ENCODE measurements at regions not wholly inside any gene's neighbourhood (a gene's known extent, or its start where the extent isn't known, plus 50 kb on each side); places are given as distances from the start of the nearest gene placed in this dataset.

DNA sequence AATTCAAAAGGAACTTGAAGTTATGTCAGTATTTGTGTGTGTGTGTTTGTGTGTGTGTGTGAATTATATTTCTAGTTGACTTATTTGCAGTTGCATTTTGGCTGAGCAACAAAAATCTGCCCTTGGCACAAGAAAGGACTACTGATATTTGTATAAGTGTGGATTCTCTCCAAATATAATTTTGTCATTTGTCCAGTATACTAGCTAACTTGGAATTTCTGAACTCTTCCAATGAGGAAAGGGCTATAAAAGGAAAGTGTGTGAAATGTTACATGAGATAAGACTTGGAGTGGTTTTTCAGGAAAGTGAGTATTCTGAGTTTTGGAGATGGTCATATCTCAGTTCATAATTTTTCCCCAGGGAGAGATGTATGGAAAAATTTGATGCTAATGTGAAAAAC lies 1384.1 kb upstream of the B3GALT2 start:
- Histone ChIP-seq H3K36me3 (replicated peaks) (no peaks in the 10 kb centered on the region), H3K4me1 (no peaks in the 10 kb centered on the region), H3K9me3 (no peaks in the 10 kb centered on the region), H3K27me3 (ENCODE audit: low read depth) (no peaks in the 10 kb centered on the region), H3K4me3 (no peak overlapping the region)
- no peak for DNase-seq (ENCODE audit: low spot score in 2 of 2)
- in situ Hi-C loops (cut with MboI; ENCODE audit: low sequenced_read_pairs) = no loop called here

GRCh38 chr1:194568610-194569009 lies 1382.2 kb upstream of the B3GALT2 start:
- no peak for DNase-seq (ENCODE audit: low spot score in 2 of 2)
- no peaks in the 10 kb centered on the region for H3K27me3 ChIP-seq (ENCODE audit: low read depth)
- no peaks in the 10 kb centered on the region for H3K9me3 ChIP-seq
- H3K36me3 ChIP-seq (replicated peaks) = no peaks in the 10 kb centered on the region
- in situ Hi-C loops (cut with MboI; ENCODE audit: low sequenced_read_pairs) = no loop called here
- no peak overlapping the region for H3K4me3 ChIP-seq
- H3K4me1 ChIP-seq = no peaks in the 10 kb centered on the region

GRCh38 chr1:194548071-194548470 lies 1361.7 kb upstream of the B3GALT2 start:
- in situ Hi-C loops (cut with MboI; ENCODE audit: low sequenced_read_pairs) = no loop called here
- H3K9me3 ChIP-seq = no peaks in the 10 kb centered on the region
- H3K4me1 ChIP-seq = no peaks in the 10 kb centered on the region
- H3K4me3 ChIP-seq = no peak overlapping the region
- no peaks in the 10 kb centered on the region for H3K36me3 ChIP-seq (replicated peaks)
- DNase-seq (ENCODE audit: low spot score in 2 of 2) = no peak
- H3K27me3 ChIP-seq (ENCODE audit: low read depth) = no peaks in the 10 kb centered on the region

GRCh38 chr1:194544012-194544411 lies 1357.6 kb upstream of the B3GALT2 start:
- Histone ChIP-seq H3K9me3 (no peaks in the 10 kb centered on the region), H3K36me3 (replicated peaks) (no peaks in the 10 kb centered on the region), H3K4me3 (no peak overlapping the region), H3K27me3 (ENCODE audit: low read depth) (no peaks in the 10 kb centered on the region), H3K4me1 (no peaks in the 10 kb centered on the region)
- DNase-seq (ENCODE audit: low spot score in 2 of 2) = no peak
- in situ Hi-C loops (cut with MboI; ENCODE audit: low sequenced_read_pairs) = no loop called here

DNA sequence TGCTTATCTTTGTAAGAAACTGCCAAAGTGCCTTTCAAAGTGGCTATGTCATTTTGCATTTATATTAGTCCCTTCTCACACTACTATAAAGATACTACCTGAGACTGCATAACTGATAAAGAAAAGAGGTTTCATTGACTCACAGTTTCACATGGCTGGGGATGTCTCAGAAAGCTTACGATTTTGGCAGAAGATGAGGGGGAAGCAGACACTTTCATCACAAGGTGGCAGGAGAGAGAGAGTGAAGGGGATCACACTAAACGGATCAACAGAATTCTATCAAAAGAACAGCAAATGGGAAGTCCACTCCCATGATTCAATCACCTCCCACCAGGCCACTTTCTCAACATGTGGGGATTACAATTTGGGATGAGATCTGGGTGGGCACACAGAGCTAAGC lies 1352.0 kb upstream of the B3GALT2 start:
- in situ Hi-C loops (cut with MboI; ENCODE audit: low sequenced_read_pairs) = no loop called here
- Histone ChIP-seq H3K4me1 (no peaks in the 10 kb centered on the region), H3K27me3 (ENCODE audit: low read depth) (no peaks in the 10 kb centered on the region), H3K9me3 (no peaks in the 10 kb centered on the region), H3K4me3 (no peak overlapping the region), H3K36me3 (replicated peaks) (no peaks in the 10 kb centered on the region)
- no peak for DNase-seq (ENCODE audit: low spot score in 2 of 2)

DNA sequence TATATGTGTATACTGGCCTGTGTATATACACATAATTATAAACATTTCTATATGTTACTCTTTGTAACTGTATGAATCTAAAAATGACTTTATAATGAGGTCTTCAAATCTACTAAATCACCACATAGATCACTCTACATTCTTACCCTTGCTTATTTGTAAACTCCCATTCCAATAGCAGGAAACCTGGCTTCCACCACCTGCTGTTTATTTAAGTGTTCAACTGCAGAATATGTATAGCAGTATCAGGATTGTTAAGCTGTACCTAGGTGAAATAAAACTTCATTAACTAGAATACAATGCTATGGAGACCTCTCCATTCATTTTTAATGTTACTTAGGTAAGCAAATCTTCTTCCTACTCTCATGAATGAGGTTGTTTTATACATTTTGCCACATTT lies 1351.1 kb upstream of the B3GALT2 start:
- Histone ChIP-seq H3K4me1 (no peaks in the 10 kb centered on the region), H3K4me3 (no peak overlapping the region), H3K36me3 (replicated peaks) (no peaks in the 10 kb centered on the region), H3K9me3 (no peaks in the 10 kb centered on the region), H3K27me3 (ENCODE audit: low read depth) (no peaks in the 10 kb centered on the region)
- in situ Hi-C loops (cut with MboI; ENCODE audit: low sequenced_read_pairs) = no loop called here
- no peak for DNase-seq (ENCODE audit: low spot score in 2 of 2)

DNA sequence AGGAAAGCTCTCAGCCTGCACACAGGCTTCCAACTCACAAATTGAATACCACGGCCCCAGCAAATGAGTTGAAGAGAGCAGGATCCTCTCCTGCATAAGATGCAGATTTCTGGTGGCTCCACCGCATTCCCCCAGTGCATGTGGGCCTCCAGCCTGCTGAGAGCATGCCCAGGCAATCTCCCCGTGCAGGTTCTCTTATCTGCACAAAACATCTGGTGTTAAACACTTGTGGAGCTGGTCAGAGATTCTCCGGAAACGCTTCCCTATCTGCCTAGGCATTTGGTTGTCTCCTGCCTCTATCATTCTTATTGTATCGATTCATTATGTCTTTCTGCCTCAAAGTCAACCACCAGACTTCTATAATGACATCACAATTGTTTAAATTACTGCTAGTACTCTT lies 1349.0 kb upstream of the B3GALT2 start:
- Histone ChIP-seq H3K9me3 (no peaks in the 10 kb centered on the region), H3K36me3 (replicated peaks) (no peaks in the 10 kb centered on the region), H3K4me1 (no peaks in the 10 kb centered on the region), H3K27me3 (ENCODE audit: low read depth) (no peaks in the 10 kb centered on the region), H3K4me3 (no peak overlapping the region)
- DNase-seq (ENCODE audit: low spot score in 2 of 2) = no peak
- in situ Hi-C loops (cut with MboI; ENCODE audit: low sequenced_read_pairs) = no loop called here

- no peak for DNase-seq (ENCODE audit: low spot score in 2 of 2)
- no peak overlapping the region for H3K4me3 ChIP-seq
- H3K27me3 ChIP-seq (ENCODE audit: low read depth) = no peaks in the 10 kb centered on the region
- no peaks in the 10 kb centered on the region for H3K9me3 ChIP-seq
- H3K4me1 ChIP-seq = no peaks in the 10 kb centered on the region
- H3K36me3 ChIP-seq (replicated peaks) = no peaks in the 10 kb centered on the region
- in situ Hi-C loops (cut with MboI; ENCODE audit: low sequenced_read_pairs) = no loop called here
Observed at GRCh38 chr1:194534784-194535183, 1348.4 kb upstream of the B3GALT2 start.

GRCh38 chr1:194533641-194534040 lies 1347.2 kb upstream of the B3GALT2 start:
- H3K4me3 ChIP-seq = no peak overlapping the region
- no peaks in the 10 kb centered on the region for H3K36me3 ChIP-seq (replicated peaks)
- in situ Hi-C loops (cut with MboI; ENCODE audit: low sequenced_read_pairs) = no loop called here
- H3K9me3 ChIP-seq = no peaks in the 10 kb centered on the region
- no peak for DNase-seq (ENCODE audit: low spot score in 2 of 2)
- no peaks in the 10 kb centered on the region for H3K27me3 ChIP-seq (ENCODE audit: low read depth)
- no peaks in the 10 kb centered on the region for H3K4me1 ChIP-seq

DNA sequence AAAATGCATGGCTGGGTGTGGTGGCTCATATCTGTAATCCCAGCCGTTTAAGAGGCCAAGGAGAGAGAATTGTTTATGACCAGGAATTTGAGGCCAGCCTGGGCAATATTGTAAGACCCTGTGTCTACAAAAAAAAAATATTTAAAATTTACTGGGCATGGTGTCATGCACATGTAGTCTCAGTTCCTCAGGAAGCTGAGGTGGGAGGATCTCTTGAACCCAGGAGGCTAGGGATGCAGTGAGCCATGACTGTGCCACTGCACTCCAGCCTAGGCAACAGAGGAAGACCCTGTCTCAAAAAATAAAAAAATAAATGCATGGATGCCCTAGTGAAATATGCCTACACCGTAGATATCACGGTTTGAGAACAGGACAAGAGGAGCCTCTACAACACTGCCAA lies 1331.2 kb upstream of the B3GALT2 start:
- H3K36me3 ChIP-seq (replicated peaks) = no peaks in the 10 kb centered on the region
- no peaks in the 10 kb centered on the region for H3K27me3 ChIP-seq (ENCODE audit: low read depth)
- H3K4me1 ChIP-seq = no peaks in the 10 kb centered on the region
- no peak for DNase-seq (ENCODE audit: low spot score in 2 of 2)
- no peaks in the 10 kb centered on the region for H3K9me3 ChIP-seq
- in situ Hi-C loops (cut with MboI; ENCODE audit: low sequenced_read_pairs) = no loop called here
- H3K4me3 ChIP-seq = no peak overlapping the region

- no peak for DNase-seq (ENCODE audit: low spot score in 2 of 2)
- no peaks in the 10 kb centered on the region for H3K9me3 ChIP-seq
- no peak overlapping the region for H3K4me3 ChIP-seq
- no peaks in the 10 kb centered on the region for H3K4me1 ChIP-seq
- no peaks in the 10 kb centered on the region for H3K27me3 ChIP-seq (ENCODE audit: low read depth)
- H3K36me3 ChIP-seq (replicated peaks) = no peaks in the 10 kb centered on the region
- in situ Hi-C loops (cut with MboI; ENCODE audit: low sequenced_read_pairs) = no loop called here
Observed at GRCh38 chr1:194515916-194516315, 1329.5 kb upstream of the B3GALT2 start.

GRCh38 chr1:194512957-194513356 lies 1326.5 kb upstream of the B3GALT2 start:
- Histone ChIP-seq H3K4me3 (no peak overlapping the region), H3K4me1 (no peaks in the 10 kb centered on the region), H3K9me3 (no peaks in the 10 kb centered on the region), H3K36me3 (replicated peaks) (no peaks in the 10 kb centered on the region), H3K27me3 (ENCODE audit: low read depth) (no peaks in the 10 kb centered on the region)
- DNase-seq (ENCODE audit: low spot score in 2 of 2) = no peak
- in situ Hi-C loops (cut with MboI; ENCODE audit: low sequenced_read_pairs) = no loop called here

GRCh38 chr1:194512345-194512744 lies 1325.9 kb upstream of the B3GALT2 start:
- in situ Hi-C loops (cut with MboI; ENCODE audit: low sequenced_read_pairs) = no loop called here
- no peak for DNase-seq (ENCODE audit: low spot score in 2 of 2)
- Histone ChIP-seq H3K27me3 (ENCODE audit: low read depth) (no peaks in the 10 kb centered on the region), H3K4me3 (no peak overlapping the region), H3K36me3 (replicated peaks) (no peaks in the 10 kb centered on the region), H3K4me1 (no peaks in the 10 kb centered on the region), H3K9me3 (no peaks in the 10 kb centered on the region)

DNA sequence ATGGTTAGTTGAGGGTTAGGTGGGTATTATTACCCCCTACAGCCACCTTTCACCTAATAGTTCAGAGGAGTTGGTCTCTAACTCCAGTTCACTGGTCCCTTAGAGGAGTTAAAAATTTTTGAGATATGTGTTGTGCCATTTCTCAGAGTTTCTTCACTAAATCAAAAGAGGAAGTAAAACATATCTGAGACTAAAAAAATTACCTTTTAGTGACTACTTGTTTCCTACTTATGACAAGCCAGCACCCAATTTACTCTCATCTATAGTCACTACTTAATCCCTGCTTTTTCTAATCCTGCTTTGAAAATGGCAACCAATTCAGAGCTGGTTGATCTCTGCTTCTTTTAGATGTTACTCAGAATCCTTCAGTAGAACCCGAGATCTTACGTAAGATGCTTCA lies 1316.8 kb upstream of the B3GALT2 start:
- no peaks in the 10 kb centered on the region for H3K27me3 ChIP-seq (ENCODE audit: low read depth)
- H3K9me3 ChIP-seq = no peaks in the 10 kb centered on the region
- in situ Hi-C loops (cut with MboI; ENCODE audit: low sequenced_read_pairs) = no loop called here
- H3K4me1 ChIP-seq = no peaks in the 10 kb centered on the region
- H3K4me3 ChIP-seq = no peak overlapping the region
- no peaks in the 10 kb centered on the region for H3K36me3 ChIP-seq (replicated peaks)
- no peak for DNase-seq (ENCODE audit: low spot score in 2 of 2)

GRCh38 chr1:194495434-194495833 lies 1309.0 kb upstream of the B3GALT2 start:
- in situ Hi-C loops (cut with MboI; ENCODE audit: low sequenced_read_pairs) = no loop called here
- H3K27me3 ChIP-seq (ENCODE audit: low read depth) = no peaks in the 10 kb centered on the region
- no peak overlapping the region for H3K4me3 ChIP-seq
- DNase-seq (ENCODE audit: low spot score in 2 of 2) = no peak
- H3K9me3 ChIP-seq = no peaks in the 10 kb centered on the region
- H3K4me1 ChIP-seq = no peaks in the 10 kb centered on the region
- H3K36me3 ChIP-seq (replicated peaks) = no peaks in the 10 kb centered on the region
